ENCODE measurements at regions not wholly inside any gene's neighbourhood (a gene's known extent, or its start where the extent isn't known, plus 50 kb on each side); places are given as distances from the start of the nearest gene placed in this dataset.

DNA sequence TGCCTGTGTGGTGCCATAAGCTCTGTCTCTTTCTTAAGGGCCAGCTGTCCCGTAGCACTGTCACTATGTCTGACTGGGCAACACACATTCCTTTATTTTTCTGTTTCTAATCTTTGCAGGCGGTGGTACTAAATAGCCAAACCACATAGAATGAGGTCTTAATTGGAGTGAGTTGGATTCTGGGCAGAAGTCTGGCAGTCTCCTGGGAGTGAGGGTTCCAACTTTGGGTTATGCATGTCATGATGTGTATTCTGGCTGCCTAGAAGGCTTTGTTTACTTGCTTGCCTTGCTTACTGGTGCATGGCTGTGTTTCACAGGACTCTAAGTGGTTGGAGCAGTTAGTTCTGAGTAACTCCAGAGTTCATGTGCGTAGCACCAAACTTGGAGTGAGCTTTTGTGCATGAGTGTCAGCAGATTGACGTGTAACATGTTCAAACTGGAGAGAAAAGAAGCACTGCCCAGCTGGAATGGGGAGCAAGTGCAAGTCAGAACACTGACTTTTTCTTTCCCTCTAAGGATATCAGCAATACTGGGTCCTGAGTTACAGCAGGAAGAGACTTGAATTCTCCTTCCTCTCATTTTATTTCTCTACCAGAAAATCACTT is 185.8 kb downstream of the PCSK1 start:
- peak in 11 of 58 donors; percentile 1 to 57 (median 9) for DNase-seq

DNA sequence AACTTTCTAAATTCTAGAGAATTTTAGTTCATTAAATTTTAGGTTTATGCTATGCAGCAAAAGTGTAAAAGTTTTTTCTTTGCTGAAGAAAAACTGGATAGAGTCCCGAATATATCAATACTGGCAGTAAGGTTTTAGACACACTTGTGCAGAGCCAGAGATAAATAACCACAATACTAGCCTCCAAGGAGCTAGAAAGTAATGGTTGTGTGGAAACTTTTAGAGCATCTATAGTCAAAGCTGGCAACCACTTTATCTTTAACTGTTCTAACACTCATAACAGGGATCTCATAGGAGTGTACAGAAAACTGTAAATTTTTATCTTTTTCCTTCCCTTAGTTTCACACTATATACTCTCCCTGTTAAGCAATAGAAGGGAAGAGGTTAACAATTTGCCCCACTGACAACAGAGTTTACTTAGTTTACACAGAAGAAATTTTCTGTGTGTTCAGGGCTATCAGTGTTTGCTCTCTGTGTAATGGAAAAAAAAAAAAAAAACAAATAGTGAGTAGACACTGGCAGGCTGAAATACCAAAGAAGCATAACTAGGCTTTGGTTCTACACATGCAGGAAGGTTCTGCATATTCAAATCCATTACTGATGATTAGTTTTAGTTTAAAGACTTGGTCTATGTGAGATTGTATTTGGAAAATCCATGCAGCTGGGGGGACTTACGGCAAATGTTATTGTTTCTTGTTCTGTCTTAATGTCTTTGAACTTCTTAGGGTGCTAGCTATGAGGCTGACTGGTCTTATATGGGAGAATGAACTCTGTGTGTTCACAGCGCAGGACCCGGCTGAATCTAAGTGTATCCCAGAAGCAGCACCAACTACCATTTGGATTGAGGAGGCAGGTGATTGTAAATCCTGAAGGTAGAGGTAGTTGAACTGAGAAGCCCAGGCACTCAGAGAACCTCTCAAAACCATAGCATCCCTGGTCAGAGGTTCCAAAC is 187.6 kb downstream of the PCSK1 start:
- no peak for DNase-seq

DNA sequence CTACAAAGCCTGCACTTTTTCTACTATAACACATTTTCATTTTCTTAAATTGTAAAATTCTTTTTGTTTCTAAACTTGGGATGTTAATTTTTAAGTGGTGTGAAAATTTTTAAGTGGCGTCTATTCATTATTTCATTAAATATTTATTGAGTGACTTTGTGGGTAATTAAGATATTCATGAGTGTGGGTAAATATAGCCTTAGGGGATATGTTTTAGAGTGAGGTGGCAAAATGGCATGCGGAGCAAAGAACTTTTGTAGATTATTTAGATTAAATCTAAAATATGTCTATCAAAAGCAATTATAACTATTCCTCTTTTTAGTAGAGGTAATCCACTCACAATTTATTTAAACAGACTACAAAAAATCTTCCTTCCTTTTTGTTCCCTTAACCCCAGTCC is 188.4 kb downstream of the PCSK1 start:
- no peak for DNase-seq

DNA sequence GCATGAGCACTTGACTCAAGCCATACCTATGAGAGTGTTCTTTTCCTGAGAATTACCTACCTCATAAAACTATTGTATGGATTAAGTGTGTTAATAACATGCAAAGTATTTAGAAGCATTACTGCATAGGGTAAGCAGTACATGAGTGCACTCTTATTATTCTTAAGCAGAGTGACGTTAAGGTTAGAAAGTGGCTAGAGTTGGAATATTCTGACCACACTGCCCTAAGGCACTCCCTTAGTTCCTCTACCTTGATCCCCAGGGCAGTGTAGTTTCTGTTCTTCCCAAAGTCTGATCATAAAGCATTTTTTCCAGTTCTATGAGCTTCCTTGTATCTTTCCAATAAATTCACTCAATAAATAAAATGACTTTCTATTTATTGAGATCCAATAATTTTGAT is 189.2 kb downstream of the PCSK1 start:
- DNase-seq = no peak

DNA sequence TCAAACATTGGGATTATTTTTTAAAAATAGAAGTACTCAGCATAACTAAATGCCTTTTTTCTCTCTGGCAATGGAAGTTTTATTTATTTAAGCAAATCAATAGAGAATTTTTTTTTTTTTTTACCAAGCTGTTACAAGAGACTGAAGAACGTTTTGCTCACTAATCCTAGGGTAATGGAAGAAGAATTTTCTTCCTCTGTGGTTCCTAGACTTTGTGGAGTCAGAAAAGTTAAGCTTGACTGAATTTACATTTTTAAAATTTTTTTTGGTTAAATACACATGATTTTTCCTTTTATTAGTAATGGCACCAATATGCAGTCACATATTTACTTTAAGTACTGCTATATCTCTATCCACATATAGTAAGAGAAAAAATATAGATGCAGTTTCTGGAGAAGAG is 189.8 kb downstream of the PCSK1 start:
- DNase-seq = no peak

DNA sequence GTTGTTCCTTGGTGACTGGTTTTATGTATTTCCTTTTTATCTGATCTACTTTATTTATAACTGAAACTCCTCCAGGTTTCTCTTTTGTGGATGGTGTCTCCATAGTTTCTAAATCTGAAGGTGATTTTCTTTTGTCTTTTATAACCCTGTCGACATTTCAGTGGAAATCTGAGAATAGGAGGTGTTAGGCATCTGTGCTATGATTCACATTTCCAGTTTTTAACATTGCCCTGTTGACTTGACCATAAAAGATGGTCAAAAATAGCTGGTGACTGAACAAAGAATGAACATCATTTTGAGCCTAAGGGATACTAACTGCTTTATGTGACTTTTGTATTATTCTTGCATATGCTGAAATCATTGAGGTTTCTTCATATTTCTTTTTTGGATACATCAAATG is 190.5 kb downstream of the PCSK1 start:
- DNase-seq = no peak

DNA sequence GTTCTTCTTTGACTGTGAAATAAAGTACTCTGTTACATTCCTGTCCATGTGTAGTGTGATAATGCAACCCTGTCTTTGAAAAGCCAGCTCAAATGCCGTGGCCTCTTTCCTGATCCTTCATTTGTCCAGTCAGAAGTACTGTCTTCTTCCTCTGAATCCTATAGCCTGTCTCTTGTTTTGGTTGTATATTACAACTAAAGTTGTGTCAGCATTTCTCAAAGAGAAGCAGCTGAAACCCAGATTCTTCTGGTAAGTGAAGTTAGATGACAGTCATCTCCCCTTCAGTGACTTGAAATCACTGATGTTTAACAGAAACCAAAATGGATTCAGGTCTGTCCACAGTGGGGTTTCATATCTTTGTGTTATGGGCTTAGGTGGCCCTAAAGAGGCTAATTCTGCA is 196.2 kb downstream of the PCSK1 start:
- no peak for DNase-seq

DNA sequence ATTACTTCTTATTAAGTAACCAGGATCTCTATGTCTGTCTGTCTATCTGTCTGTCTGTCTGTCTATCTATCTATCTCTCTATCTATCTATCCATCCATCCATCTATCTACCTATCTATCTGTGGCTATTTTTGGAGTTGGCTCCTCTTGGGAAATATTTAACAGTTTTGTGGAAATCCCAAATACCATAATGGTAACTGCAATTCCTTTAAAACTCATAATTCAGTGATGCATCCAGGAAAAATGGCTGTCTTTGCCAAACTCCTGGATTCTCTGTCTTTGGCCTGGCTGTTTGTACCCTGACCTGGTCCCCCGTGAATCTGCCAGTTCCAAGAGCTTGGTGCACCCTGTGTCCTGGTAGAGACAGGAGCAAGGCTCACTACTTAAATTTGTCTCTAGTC is 197.0 kb downstream of the PCSK1 start:
- no peak for DNase-seq

DNA sequence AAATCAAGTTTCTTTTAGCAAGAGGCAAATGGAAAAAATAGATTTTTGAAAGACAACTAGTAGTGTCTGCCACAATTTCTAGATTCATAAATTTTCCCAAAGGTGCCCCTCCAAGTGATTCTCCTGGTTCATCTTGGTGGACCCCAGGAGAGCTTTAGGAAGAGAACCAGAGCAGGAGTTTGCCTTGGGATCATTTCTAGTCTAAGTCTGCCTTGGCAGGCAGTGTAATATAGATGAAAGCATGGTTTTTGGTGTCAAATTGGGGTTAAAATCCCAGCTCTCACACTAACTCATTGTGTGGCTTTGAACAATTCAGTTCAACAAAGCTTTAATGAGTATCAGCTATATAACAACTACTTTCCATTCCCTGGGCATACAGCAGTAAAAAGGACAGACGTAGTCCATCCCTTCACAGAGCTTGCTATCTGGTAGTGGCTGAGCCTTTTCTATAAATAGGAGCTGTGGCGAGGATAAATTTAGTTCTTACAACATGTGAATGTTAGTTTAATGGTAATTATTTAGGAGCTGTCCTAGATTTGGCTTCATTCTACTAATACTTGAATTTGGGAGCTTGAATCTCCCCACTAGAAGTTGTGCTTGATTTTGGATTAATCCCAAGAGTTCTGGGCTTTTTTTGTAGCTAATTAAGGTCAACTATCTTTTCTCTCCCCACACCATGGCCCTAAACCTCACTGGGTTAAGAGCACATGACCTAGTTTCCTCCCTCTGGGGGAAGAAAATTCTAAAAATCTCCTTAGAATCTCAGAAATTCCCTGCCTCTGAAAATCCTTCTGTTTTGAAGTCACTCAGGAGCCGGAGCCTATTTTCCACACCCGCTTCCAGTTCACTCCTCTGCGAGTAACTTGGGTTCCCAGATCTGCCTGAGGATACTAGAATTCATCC is 197.8 kb downstream of the PCSK1 start:
- no peak for DNase-seq

DNA sequence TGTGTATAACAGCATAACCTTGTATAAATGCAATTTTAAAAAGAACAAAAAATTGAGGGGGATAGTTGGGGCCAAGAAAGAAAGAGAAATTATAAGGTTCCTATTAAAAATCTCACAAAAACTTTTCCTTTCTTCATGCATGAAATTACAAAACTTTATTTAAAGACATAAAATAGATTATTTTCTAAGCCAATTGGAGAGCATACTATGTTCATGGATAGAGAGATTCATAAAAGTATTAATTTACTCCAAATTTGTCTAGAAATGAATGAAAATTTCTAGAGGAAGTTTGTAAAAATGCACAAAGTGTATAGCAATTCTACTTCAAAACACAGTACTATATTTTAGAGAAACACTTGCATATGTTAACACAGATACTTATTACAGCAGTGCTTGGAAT is 200.4 kb downstream of the PCSK1 start:
- no peak for DNase-seq

DNA sequence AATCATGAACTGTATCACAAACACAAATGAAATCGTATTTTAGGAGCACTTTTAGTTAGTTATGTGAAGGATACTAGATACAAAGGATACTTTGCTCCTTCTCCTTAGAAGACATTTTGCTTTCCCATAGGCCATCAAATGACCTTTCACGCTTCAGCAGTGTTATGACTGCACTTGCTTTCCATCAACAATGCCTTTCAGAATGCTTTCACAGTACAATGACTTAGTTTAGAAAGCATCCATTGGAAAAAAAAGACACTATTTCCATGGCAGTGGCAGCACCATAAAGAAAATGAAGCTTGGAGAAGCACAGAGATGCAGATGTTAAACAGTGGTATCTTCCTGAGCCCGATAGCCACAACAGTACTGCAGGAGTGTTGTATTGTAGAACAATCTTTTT is 203.9 kb downstream of the PCSK1 start:
- no peak for DNase-seq

DNA sequence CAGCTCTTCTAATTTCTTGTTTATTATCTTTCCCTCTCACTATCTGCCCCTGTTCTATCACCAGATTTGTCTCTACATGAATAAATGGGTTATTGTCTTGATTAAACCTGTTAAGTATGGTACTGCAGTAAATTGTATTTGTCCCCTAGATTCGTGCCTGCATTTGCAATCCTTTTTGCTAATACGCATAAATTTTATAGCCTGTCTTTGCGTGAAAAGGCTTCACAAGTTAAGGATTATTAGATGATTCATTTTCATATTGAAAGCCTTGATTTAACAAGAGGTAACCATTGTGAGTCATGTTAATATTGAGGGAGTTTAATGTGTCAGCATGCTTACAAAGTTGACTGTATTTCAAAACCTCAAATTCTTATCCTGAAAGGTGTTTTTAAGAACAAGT is 204.6 kb downstream of the PCSK1 start:
- no peak for DNase-seq

DNA sequence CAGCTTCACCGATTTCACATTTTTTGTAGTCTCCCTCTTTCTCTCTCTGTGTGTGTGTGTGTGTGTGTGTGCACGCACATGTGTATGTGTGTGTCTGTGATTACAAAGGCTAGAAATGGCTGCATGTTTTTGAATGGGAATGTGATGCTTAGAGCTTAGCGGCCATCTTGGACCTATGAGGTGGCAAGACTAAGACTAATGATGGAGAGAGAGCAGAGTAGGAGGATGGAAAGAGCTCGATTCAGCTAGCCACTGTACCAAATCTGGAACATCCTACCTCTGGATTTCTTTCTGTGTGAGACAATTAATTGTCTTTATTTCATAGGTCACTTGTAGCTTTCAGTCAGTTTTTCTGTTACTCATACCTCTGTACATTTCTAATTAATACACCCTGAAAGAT is 205.1 kb downstream of the PCSK1 start:
- no peak for DNase-seq

DNA sequence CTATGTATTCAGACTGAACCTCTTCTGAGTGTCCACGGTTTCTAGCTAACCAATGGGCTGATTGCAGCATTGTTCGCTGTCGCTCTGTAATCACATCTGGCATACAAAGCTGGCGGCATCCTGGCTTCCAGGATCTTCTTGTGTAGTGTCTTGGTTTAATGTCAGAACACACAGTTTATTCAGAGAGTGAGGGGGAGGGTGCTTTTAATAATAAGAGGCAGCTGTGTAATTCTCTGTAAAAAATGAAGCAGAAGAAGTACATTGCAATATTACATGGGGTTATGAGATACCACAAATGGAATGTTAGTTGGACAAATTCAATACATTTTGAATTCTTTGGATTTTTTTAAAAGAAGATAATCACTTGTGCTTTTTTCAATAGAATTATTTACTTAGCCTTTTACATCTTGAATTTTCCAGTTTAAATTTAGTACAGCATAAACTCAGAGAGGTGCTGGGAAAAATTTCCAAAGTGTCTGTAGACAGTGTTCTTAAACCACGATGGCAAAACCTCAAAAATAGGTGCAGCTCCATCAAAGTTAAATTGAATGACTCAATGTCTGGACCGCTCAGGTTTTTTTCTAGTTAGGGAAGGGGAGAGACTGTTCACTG is 206.0 kb downstream of the PCSK1 start:
- peak in 21 of 58 donors; percentile 0 to 55 (median 13) for DNase-seq

DNA sequence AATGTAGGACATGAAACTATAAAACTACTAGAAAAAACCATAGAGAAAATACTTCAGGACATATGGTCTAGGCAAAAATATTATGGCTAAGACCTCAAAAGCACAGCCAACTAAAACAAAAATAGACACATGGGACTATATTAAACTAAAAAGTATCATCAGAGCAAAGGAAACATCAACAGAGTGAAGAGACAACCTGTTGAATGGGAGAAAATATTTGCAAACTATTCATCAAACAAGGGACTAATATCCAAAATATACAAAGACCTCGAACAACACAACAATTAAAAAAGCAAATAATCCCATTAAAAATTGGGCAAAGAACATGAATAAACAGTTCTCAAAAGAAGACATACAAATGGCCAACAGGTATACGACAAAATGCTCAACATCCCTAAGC is 210.9 kb downstream of the PCSK1 start:
- DNase-seq = no peak

DNA sequence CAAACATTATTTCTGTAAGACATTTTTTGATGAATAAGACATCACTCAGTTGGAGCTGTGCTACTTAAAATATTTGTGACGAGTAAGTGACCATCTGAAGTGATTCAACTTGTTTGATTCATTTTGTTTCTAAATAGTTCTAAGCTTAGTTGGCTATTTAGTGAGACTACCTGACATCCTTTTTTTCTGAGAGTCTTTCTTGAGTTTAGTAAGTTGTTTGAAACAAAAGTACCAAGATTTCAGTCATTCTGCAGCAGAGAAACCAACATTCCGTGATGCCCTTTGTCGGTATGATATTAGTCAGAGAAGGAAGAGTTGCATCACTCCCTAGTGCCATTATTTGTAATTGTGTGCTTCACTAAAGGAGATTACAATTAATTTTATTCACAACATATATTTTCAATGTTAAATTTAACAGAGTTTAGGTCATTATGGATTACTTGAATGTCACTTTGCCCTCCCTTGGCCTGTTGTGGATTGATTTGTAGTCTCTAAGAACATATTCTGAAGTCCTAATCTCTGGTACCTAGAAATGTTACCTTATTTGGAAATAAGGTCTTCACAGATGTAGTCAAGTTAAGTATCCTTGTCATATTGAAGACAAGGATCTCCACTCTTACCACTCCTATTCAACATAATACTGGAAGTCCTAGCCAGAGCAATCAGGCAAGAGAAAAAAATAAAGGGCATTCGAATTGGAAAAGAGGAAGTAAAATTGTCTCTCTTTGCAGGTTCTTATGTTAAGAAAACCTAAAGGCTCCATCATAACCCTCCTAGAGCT is 212.2 kb downstream of the PCSK1 start:
- DNase-seq = no peak

DNA sequence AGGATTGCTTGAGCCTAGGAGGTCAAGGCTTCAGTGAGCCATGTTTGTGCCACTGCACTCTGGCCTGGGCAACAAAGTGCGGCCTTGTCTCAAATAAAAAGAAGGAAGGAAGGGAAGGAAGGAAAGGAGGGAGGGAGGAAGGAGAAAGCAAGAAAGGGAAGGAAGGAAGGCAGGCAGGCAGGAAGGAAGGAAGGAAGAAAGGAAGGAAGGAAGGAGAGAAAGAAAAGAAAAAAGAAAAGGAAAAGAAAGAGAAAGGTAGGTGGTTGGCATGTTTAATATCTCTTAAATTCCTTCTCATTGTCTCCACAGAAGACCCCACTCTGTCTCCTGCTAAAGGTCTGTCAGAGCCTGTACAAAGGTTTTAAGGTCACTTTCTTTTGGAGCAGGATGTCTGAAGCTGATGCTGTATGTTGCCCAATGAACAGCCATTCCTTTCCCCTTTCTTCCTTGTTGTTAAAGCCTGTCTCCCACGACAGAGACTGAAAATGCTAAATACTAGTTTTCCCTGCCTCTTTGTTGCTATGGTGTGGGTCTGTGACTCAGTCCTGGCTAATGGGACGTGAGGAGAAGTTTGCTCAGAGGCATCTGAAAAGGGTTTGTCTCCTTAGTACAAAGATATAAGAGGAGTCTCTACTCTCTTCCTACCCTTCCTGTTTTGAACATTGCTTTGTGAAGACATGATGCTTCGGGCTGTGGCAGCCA is 213.3 kb downstream of the PCSK1 start:
- peak in 1 of 58 donors; percentile 3 for DNase-seq

DNA sequence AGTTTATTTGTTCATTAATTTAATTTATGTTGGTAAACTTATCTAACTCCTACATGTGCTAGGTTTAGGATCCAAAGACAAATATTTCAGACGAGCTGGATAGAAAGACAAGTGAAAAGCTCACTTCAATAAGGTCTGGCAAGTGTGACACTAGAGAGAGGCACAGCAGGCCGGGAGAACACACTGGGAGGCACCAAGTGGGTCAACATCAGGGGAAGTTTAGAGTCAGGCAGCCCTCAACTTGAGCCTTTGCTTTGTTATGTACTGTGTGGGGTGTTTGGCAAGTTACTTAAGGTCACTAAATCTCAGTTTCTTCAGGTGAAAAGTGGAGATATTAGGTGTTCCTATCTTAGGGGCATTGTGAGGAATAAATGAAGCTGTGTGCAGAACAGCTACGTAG is 214.4 kb downstream of the PCSK1 start:
- DNase-seq = no peak

DNA sequence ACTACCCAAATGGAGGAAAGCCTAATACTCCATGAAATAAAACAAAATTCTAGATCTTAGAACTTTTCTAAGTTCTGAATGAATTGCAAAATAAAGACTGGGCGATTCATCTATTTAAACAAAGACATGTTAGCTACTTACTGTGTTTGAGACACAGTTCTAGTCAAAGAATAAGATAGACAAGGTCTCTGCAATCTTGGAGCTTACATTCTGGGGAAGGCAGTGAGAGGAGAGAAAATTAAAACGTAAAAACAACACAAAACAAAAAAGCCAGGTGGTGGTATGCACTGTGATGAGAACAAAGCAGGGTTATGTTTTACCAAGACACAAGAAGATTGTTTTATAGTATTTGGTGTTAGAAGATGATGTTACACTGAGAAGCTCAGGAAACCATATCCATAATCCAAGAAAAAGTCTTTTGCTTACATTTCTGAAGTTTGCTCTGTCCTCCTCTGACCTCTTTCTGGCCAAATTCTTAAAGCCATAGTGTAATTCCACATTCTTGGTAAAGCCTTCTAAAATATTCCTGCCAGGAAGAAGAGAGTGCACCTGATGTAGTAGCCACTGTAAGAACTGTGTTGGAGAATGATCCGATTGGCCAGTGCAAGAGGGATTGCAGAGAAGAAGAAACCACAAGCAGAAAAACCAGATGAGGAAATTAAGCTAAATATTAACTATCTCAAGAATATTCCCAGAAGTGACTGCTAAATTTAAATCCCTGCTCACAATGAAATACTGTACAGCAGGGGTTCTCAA is 218.4 kb downstream of the PCSK1 start:
- DNase-seq = no peak
